C4-2B (cell line): ENCODE measurements at regions not wholly inside any gene's neighbourhood (a gene's known extent, or its start where the extent isn't known, plus 50 kb on each side); places are given as distances from the start of the nearest gene placed in this dataset.

Source experiments
- H3K27ac ChIP-seq: fragments of 450-650 bp; 2 replicates; pipeline ENCODE4 v1.5.1; 2017
- CTCF ChIP-seq: fragments of 450-650 bp; conservative IDR thresholded peaks from 2 replicates; pipeline ENCODE4 v1.5.1; 2017; ENCODE audit warnings: mild to moderate bottlenecking
- ZFX ChIP-seq: fragments of 450-650 bp; IDR thresholded peaks from 2 replicates; pipeline ENCODE4 v1.6.1; 2017

GRCh38 chr18:22114526-22115321, 54.7 kb upstream of the GATA6 start:
- no peak overlapping the region for H3K27ac ChIP-seq
- TF ChIP-seq ZFX (no peak), CTCF (no peak)

GRCh38 chr18:22115573-22115972, 53.8 kb upstream of the GATA6 start:
- TF ChIP-seq ZFX (no peak), CTCF (no peak)
- no peak overlapping the region for H3K27ac ChIP-seq
